H7 (cell line): ENCODE measurements at regions not wholly inside any gene's neighbourhood (a gene's known extent, or its start where the extent isn't known, plus 50 kb on each side); places are given as distances from the start of the nearest gene placed in this dataset.
"Not testable (repeated sequence)": the region's sequence is repeated elsewhere in the genome, so short reads cannot be mapped to it uniquely, and the experiment has no call there.

Experiments
- DNase-seq: peaks from one replicate; pipeline ENCODE4 v3.0.0; 2012
- H3K27me3 ChIP-seq: 2 replicates; pipeline ENCODE4 v1.6.0; 2011; ENCODE audit warnings: mild to moderate bottlenecking, low read length; ENCODE audit not compliant: control insufficient read depth, insufficient read depth
- H3K36me3 ChIP-seq: replicated peaks from 2 replicates; pipeline ENCODE4 v1.5.1; 2011; ENCODE audit warnings: low read length; ENCODE audit not compliant: control insufficient read depth, insufficient read depth
- H3K4me3 ChIP-seq: 2 replicates; pipeline ENCODE4 v1.5.1; 2011; ENCODE audit warnings: low read depth, mild to moderate bottlenecking, control low read depth, low read length, moderate library complexity; ENCODE audit not compliant: insufficient read depth

- no peaks in the 10 kb centered on the region for H3K27me3 ChIP-seq
Observed at GRCh38 chr16:7278636-7279035, 54.0 kb upstream of the RBFOX1 start.

GRCh38 chr16:7272567-7273158 is 60.0 kb upstream of the RBFOX1 start:
- no peak for DNase-seq
- no peaks in the 10 kb centered on the region for H3K36me3 ChIP-seq

More at GRCh38 chr16:7278636-7279035, 54.0 kb upstream of the RBFOX1 start:
- Histone ChIP-seq H3K36me3 (no peaks in the 10 kb centered on the region), H3K4me3 (no peak overlapping the region)
- DNase-seq, result no peak

GRCh38 chr16:7271486-7271885 is 61.2 kb upstream of the RBFOX1 start:
- no peak for DNase-seq
- Histone ChIP-seq H3K4me3 (no peak overlapping the region), H3K36me3 (no peaks in the 10 kb centered on the region), H3K27me3 (no peaks in the 10 kb centered on the region)

More at GRCh38 chr16:7272567-7273158, 60.0 kb upstream of the RBFOX1 start:
- Histone ChIP-seq H3K4me3 (no peak overlapping the region), H3K27me3 (no peaks in the 10 kb centered on the region)

DNA sequence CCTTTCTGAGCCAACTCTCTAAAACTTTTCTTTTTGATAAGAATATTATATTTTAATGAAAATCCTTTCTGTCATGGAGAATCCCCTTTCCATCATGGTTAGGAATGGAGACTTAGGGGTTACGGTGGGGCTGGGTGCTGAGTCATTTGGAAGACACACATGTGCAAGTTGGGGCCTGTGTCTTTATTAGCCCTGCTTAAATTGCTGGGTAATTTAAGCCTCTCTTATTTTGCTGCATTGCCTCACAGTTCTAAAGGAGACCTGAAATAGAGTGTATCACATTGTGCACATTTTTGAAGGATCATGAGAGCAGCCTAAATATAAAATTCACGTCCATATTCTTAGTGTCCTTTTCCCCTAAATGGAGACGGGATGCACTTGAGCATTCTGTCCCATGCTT is 61.8 kb upstream of the RBFOX1 start:
- Histone ChIP-seq H3K4me3 (no peak overlapping the region), H3K27me3 (no peaks in the 10 kb centered on the region), H3K36me3 (no peaks in the 10 kb centered on the region)
- DNase-seq, result no peak

- no peak for DNase-seq
Observed at GRCh38 chr16:7270006-7270405, 62.6 kb upstream of the RBFOX1 start.

GRCh38 chr16:7268182-7268581 is 64.5 kb upstream of the RBFOX1 start:
- Histone ChIP-seq H3K27me3 (no peaks in the 10 kb centered on the region), H3K4me3 (no peak overlapping the region), H3K36me3 (no peaks in the 10 kb centered on the region)
- DNase-seq, result peak; percentile 59

More at GRCh38 chr16:7270006-7270405, 62.6 kb upstream of the RBFOX1 start:
- Histone ChIP-seq H3K4me3 (no peak overlapping the region), H3K27me3 (no peaks in the 10 kb centered on the region), H3K36me3 (no peaks in the 10 kb centered on the region)

DNA sequence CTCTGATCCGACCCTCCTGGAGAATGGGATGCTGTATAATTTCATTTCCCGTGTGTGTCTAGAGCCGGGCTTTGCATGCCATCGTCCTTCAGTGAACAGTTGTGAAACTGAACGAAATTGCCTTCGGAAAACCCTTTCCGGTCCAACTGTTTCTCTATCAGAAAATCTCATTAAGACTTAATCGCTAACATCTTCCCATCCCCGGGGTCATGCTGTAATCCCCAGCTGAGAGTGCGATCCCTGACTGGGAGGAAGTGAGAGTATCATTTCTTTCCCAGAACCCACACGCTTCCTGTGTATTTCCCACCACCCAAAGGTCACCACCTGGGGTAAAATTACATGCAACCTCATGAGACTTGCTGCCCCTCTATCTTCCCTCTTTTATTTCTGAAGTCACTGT is 75.6 kb upstream of the RBFOX1 start:
- H3K4me3 ChIP-seq, result no peak overlapping the region
- H3K27me3 ChIP-seq, result no peaks in the 10 kb centered on the region
- no peaks in the 10 kb centered on the region for H3K36me3 ChIP-seq
- no peak for DNase-seq

GRCh38 chr16:7246578-7246977 is 86.1 kb upstream of the RBFOX1 start:
- Histone ChIP-seq H3K27me3 (no peaks in the 10 kb centered on the region), H3K4me3 (no peak overlapping the region), H3K36me3 (no peaks in the 10 kb centered on the region)
- no peak for DNase-seq

- Histone ChIP-seq H3K36me3 (no peaks in the 10 kb centered on the region), H3K27me3 (no peaks in the 10 kb centered on the region), H3K4me3 (no peak overlapping the region)
- no peak for DNase-seq
Observed at GRCh38 chr16:7239547-7239946, 93.1 kb upstream of the RBFOX1 start.

DNA sequence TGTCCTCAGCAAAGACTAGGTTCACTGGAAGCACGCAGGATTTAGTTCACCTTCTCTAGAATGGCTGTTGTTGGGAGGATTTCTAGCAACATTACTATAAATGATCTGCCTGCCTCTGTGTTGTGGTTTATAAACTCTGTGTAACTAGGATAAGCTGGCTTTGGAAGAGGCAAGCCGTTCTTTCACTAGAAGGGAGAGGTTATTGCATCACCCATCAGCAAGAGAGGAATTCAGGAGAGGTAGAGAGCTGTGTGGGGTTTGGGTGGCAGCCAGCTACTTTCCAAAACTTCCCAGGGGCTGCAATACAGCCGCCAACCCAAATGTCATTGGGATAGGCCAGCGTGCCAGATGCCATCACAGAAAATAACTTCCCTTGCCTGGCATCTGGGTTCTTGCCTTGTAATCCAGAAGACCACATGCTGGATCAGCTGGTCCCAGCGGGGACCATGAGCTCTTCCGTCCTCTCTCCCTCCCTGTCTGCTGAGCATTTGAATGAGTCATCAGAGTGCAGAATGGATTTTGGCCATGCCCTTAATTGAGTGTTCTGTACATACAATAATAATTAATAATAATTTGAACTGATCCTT is 95.7 kb upstream of the RBFOX1 start:
- no peak for DNase-seq
- H3K27me3 ChIP-seq, result no peaks in the 10 kb centered on the region
- no peak overlapping the region for H3K4me3 ChIP-seq
- no peaks in the 10 kb centered on the region for H3K36me3 ChIP-seq

DNA sequence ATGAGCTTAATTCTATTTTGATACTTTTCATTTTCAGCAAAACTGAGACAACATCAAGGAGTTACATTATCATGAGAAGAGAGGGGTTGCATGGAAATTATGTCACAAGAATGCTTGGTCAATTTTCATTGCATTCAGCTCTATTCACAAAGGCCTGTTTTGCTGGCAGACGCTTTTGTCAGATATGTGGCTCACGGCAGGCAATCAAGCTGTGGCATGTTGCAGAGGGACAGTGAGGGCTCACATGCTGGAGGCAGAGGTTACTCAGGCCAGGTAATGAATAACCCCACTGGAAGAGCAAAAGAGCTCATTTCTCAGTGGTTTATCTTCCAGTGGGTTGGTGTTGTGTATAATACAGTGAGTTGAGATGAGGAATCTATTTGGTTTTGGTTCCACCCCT is 98.7 kb upstream of the RBFOX1 start:
- Histone ChIP-seq H3K27me3 (no peaks in the 10 kb centered on the region), H3K36me3 (no peaks in the 10 kb centered on the region), H3K4me3 (no peak overlapping the region)
- no peak for DNase-seq

GRCh38 chr16:7231762-7232161 is 100.9 kb upstream of the RBFOX1 start:
- Histone ChIP-seq H3K36me3 (no peaks in the 10 kb centered on the region), H3K27me3 (no peaks in the 10 kb centered on the region; the same call in 1 of the 2 replicates), H3K4me3 (no peak overlapping the region)
- DNase-seq, result no peak

- not testable (repeated sequence) for DNase-seq, H3K4me3 ChIP-seq, H3K27me3 ChIP-seq, H3K36me3 ChIP-seq
Observed at GRCh38 chr16:7229433-7230218, 103.0 kb upstream of the RBFOX1 start.

DNA sequence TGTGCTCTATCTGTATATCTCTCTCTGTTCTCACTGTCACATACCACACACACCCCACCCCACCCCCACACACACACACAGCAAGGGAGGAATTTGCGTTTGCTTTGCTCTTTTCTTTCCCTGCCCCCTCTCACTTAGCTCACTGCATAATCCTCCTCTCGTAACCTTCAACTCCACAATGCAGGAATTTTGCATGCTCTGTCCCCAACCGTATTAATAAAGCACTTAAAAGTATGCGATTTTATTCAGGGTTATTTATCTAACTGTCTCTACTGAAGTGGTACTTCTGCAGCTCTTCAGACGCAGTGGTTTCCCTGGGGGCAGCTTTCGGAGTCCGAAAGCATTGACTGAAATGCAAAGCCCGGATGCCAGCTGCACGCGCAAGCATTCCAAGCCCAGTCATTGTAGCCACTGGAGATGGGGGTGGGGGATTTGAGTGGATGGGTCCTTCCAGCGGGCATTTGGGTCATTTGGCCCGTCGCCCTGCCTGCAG is 105.4 kb upstream of the RBFOX1 start:
- H3K27me3 ChIP-seq, result no peaks in the 10 kb centered on the region; the same call in 1 of the 2 replicates
- H3K4me3 ChIP-seq, result no peak overlapping the region
- no peaks in the 10 kb centered on the region for H3K36me3 ChIP-seq
- peak; percentile 54 for DNase-seq

GRCh38 chr16:7221157-7221556 is 111.5 kb upstream of the RBFOX1 start:
- Histone ChIP-seq H3K4me3 (no peak overlapping the region), H3K27me3 (no peaks in the 10 kb centered on the region), H3K36me3 (no peaks in the 10 kb centered on the region)
- DNase-seq, result no peak
